ENCODE measurements at regions not wholly inside any gene's neighbourhood (a gene's known extent, or its start where the extent isn't known, plus 50 kb on each side); places are given as distances from the start of the nearest gene placed in this dataset.

- DNase-seq (ENCODE audit: low spot score) = no peak
- intact Hi-C loops (cut with DNase I) = no loop called here
Measured at GRCh38 chr13:80239116-80239515, 101.8 kb downstream of the SPRY2 start.

GRCh38 chr13:80237646-80238045 is 103.3 kb downstream of the SPRY2 start:
- DNase-seq (ENCODE audit: low spot score) = no peak
- intact Hi-C loops (cut with DNase I) = no loop called here

GRCh38 chr13:80235967-80236302 is 105.0 kb downstream of the SPRY2 start:
- intact Hi-C loops (cut with DNase I) = no loop called here
- no peak for DNase-seq (ENCODE audit: low spot score)

GRCh38 chr13:80235166-80235966 is 105.6 kb downstream of the SPRY2 start:
- no peak for DNase-seq (ENCODE audit: low spot score)
- intact Hi-C loops (cut with DNase I) = no loop called here

- intact Hi-C loops (cut with DNase I) = no loop called here
- no peak for DNase-seq (ENCODE audit: low spot score)
Measured at GRCh38 chr13:80227645-80228044, 113.3 kb downstream of the SPRY2 start.

GRCh38 chr13:80226645-80227044 is 114.3 kb downstream of the SPRY2 start:
- no peak for DNase-seq (ENCODE audit: low spot score)
- intact Hi-C loops (cut with DNase I) = no loop called here

- intact Hi-C loops (cut with DNase I) = no loop called here
- no peak for DNase-seq (ENCODE audit: low spot score)
Measured at GRCh38 chr13:80224468-80224867, 116.5 kb downstream of the SPRY2 start.

- no peak for DNase-seq (ENCODE audit: low spot score)
- intact Hi-C loops (cut with DNase I) = no loop called here
Measured at GRCh38 chr13:80217614-80218456, 123.1 kb downstream of the SPRY2 start.

- intact Hi-C loops (cut with DNase I) = no loop called here
- no peak for DNase-seq (ENCODE audit: low spot score)
Measured at GRCh38 chr13:80215368-80215767, 125.6 kb downstream of the SPRY2 start.

- no peak for DNase-seq (ENCODE audit: low spot score)
- intact Hi-C loops (cut with DNase I) = no loop called here
Measured at GRCh38 chr13:80214521-80214991, 126.4 kb downstream of the SPRY2 start.

GRCh38 chr13:80214050-80214449 is 126.9 kb downstream of the SPRY2 start:
- intact Hi-C loops (cut with DNase I) = no loop called here
- DNase-seq (ENCODE audit: low spot score) = no peak

- DNase-seq (ENCODE audit: low spot score) = no peak
- intact Hi-C loops (cut with DNase I) = no loop called here
Measured at GRCh38 chr13:80213201-80213600, 127.7 kb downstream of the SPRY2 start.

GRCh38 chr13:80211566-80211965 is 129.4 kb downstream of the SPRY2 start:
- no peak for DNase-seq (ENCODE audit: low spot score)
- intact Hi-C loops (cut with DNase I) = no loop called here

GRCh38 chr13:80204642-80205041 is 136.3 kb downstream of the SPRY2 start:
- DNase-seq (ENCODE audit: low spot score) = no peak
- intact Hi-C loops (cut with DNase I) = no loop called here

- intact Hi-C loops (cut with DNase I) = no loop called here
- DNase-seq (ENCODE audit: low spot score) = no peak
Measured at GRCh38 chr13:80203496-80203895, 137.4 kb downstream of the SPRY2 start.

GRCh38 chr13:80201694-80202468 is 139.0 kb downstream of the SPRY2 start:
- DNase-seq (ENCODE audit: low spot score) = no peak
- intact Hi-C loops (cut with DNase I) = no loop called here

GRCh38 chr13:80199585-80200292 is 141.2 kb downstream of the SPRY2 start:
- intact Hi-C loops (cut with DNase I) = no loop called here
- no peak for DNase-seq (ENCODE audit: low spot score)

- DNase-seq (ENCODE audit: low spot score) = no peak
- intact Hi-C loops (cut with DNase I) = no loop called here
Measured at GRCh38 chr13:80199067-80199466, 141.9 kb downstream of the SPRY2 start.

- no peak for DNase-seq (ENCODE audit: low spot score)
- intact Hi-C loops (cut with DNase I) = no loop called here
Measured at GRCh38 chr13:80196756-80197155, 144.2 kb downstream of the SPRY2 start.

GRCh38 chr13:80195649-80196048 is 145.3 kb downstream of the SPRY2 start:
- no peak for DNase-seq (ENCODE audit: low spot score)
- intact Hi-C loops (cut with DNase I) = no loop called here

Measured in cardiac septum (tissue), 1 donor.